Natural killer cell treated with Interleukin-12 subunit alpha and Interleukin-12 subunit beta and Interleukin-15 and Interleukin-18, amount 100 ng/mL, for 72 hours (primary cell): ENCODE measurements at regions not wholly inside any gene's neighbourhood (a gene's known extent, or its start where the extent isn't known, plus 50 kb on each side); places are given as distances from the start of the nearest gene placed in this dataset.
"Not testable (repeated sequence)": the region's sequence is repeated elsewhere in the genome, so short reads cannot be mapped to it uniquely, and the experiment has no call there.

Experiments used
- ATAC-seq, 2 donors: fragments of 150-1000 bp; cut with Tn5 transposase in 1 of 2; sonication (Bioruptor Pico), chemical (Tn5 transposase) in 1 of 2; 2 replicates each; pipeline ENCODE4 v1.10.0; 2021
- DNase-seq: peaks from one replicate; pipeline ENCODE4 v3.0.0; 2022; ENCODE audit warnings: low spot score
- H3K27ac Mint-ChIP-seq, 2 donors: 1 replicate in 1 of 2; 2 replicates in 1 of 2; pipeline ENCODE4 v1.8.0; 2022; ENCODE audit warnings: mixed read lengths in 2 of 2, mild to moderate bottlenecking in 1 of 2, moderate library complexity in 1 of 2
- H3K27me3 Mint-ChIP-seq, 2 donors: 1 replicate in 1 of 2; 2 replicates in 1 of 2; pipeline ENCODE4 v1.8.0; 2022; ENCODE audit warnings: mixed read lengths in 2 of 2
- H3K36me3 Mint-ChIP-seq: one replicate; pipeline ENCODE4 v1.8.0; 2022; ENCODE audit warnings: mixed read lengths
- H3K4me1 Mint-ChIP-seq, 2 donors: 1 replicate in 1 of 2; 2 replicates in 1 of 2; pipeline ENCODE4 v1.8.0; 2022; ENCODE audit warnings: low read depth in 2 of 2, mixed read lengths in 2 of 2, mild to moderate bottlenecking in 1 of 2
- H3K4me3 Mint-ChIP-seq: one replicate; pipeline ENCODE4 v1.8.0; 2022; ENCODE audit warnings: mixed read lengths
- H3K9me3 Mint-ChIP-seq: 2 replicates; pipeline ENCODE4 v1.8.0; 2022; ENCODE audit warnings: mixed read lengths

- peaks cover 12 to 15% of the 10 kb centered on the region in 2 donors for H3K27me3 Mint-ChIP-seq
- DNase-seq, H3K9me3 Mint-ChIP-seq, H3K27ac Mint-ChIP-seq, ATAC-seq, H3K4me3 Mint-ChIP-seq, H3K36me3 Mint-ChIP-seq, H3K4me1 Mint-ChIP-seq: not testable (repeated sequence)
These were observed 125.1 kb upstream of the RAB18 start for GRCh38 chr10:27379041-27379440.

GRCh38 chr10:27373566-27374160 lies 130.4 kb upstream of the RAB18 start:
- no peak overlapping the region for H3K4me3 Mint-ChIP-seq
- peaks cover 6 to 13% of the 10 kb centered on the region in 2 donors for H3K27me3 Mint-ChIP-seq
- no peaks in the 10 kb centered on the region for H3K9me3 Mint-ChIP-seq
- no peaks in the 10 kb centered on the region for H3K36me3 Mint-ChIP-seq
- no peaks in the 10 kb centered on the region for H3K4me1 Mint-ChIP-seq
- H3K27ac Mint-ChIP-seq = no peak overlapping the region
- no peak for DNase-seq
- ATAC-seq = no peak

DNA sequence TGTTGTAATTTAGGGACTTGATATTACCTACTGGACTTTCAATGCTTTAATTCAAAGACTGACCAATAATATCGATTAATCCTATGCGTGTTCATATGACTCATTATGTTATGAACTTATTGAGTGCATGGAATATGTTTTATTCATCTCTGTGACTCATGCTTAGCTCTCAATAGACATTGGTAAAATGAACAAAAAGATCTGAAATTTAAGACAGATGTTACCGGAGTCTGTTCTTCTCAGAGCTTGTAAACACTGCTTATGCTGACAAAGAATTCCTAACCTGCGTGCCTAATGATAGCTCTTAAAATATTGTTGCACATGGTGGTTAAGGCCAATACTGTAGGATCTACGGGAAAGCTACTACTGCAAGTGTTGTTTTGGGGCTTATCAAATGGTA lies 131.5 kb upstream of the ACBD5 start:
- no peaks in the 10 kb centered on the region for H3K4me1 Mint-ChIP-seq
- H3K9me3 Mint-ChIP-seq = no peaks in the 10 kb centered on the region
- no peak overlapping the region for H3K4me3 Mint-ChIP-seq
- no peak overlapping the region for H3K27ac Mint-ChIP-seq
- H3K27me3 Mint-ChIP-seq = peaks cover 6 to 16% of the 10 kb centered on the region in 2 donors
- ATAC-seq (no peak), DNase-seq (no peak)
- H3K36me3 Mint-ChIP-seq = no peaks in the 10 kb centered on the region

- H3K4me3 Mint-ChIP-seq, H3K27ac Mint-ChIP-seq, DNase-seq, H3K36me3 Mint-ChIP-seq, H3K9me3 Mint-ChIP-seq, H3K4me1 Mint-ChIP-seq, ATAC-seq: not testable (repeated sequence)
- peaks cover 6 to 16% of the 10 kb centered on the region in 2 donors for H3K27me3 Mint-ChIP-seq
These were observed 130.8 kb upstream of the ACBD5 start for GRCh38 chr10:27371375-27371774.

- Mint-ChIP-seq H3K4me3 (no peak overlapping the region), H3K27me3 (peaks cover 6 to 19% of the 10 kb centered on the region in 2 donors), H3K27ac (no peak overlapping the region), H3K4me1 (no peaks in the 10 kb centered on the region), H3K9me3 (no peaks in the 10 kb centered on the region), H3K36me3 (no peaks in the 10 kb centered on the region)
- no peak for ATAC-seq
- no peak for DNase-seq
These were observed 129.3 kb upstream of the ACBD5 start for GRCh38 chr10:27369880-27370279.

GRCh38 chr10:27368706-27369105 lies 128.1 kb upstream of the ACBD5 start:
- no peaks in the 10 kb centered on the region for H3K36me3 Mint-ChIP-seq
- H3K27me3 Mint-ChIP-seq = peaks cover 6 to 19% of the 10 kb centered on the region in 2 donors
- ATAC-seq (no peak), DNase-seq (no peak)
- H3K4me3 Mint-ChIP-seq = no peak overlapping the region
- no peaks in the 10 kb centered on the region for H3K4me1 Mint-ChIP-seq
- no peak overlapping the region for H3K27ac Mint-ChIP-seq
- H3K9me3 Mint-ChIP-seq = no peaks in the 10 kb centered on the region

- Mint-ChIP-seq H3K4me1 (no peaks in the 10 kb centered on the region), H3K9me3 (no peaks in the 10 kb centered on the region), H3K4me3 (no peak overlapping the region), H3K36me3 (no peaks in the 10 kb centered on the region), H3K27me3 (peaks cover 0 to 13% of the 10 kb centered on the region in 2 donors), H3K27ac (no peak overlapping the region)
- ATAC-seq (no peak), DNase-seq (no peak)
These were observed 126.2 kb upstream of the ACBD5 start for GRCh38 chr10:27366769-27367168.

GRCh38 chr10:27364028-27364427 lies 123.4 kb upstream of the ACBD5 start:
- H3K4me1 Mint-ChIP-seq = peaks cover 0 to 3% of the 10 kb centered on the region in 2 donors
- no peaks in the 10 kb centered on the region for H3K9me3 Mint-ChIP-seq
- no peaks in the 10 kb centered on the region for H3K36me3 Mint-ChIP-seq
- no peak overlapping the region for H3K27ac Mint-ChIP-seq
- ATAC-seq (no peak), DNase-seq (no peak)
- no peak overlapping the region for H3K4me3 Mint-ChIP-seq
- H3K27me3 Mint-ChIP-seq = peaks cover 0 to 10% of the 10 kb centered on the region in 2 donors

DNA sequence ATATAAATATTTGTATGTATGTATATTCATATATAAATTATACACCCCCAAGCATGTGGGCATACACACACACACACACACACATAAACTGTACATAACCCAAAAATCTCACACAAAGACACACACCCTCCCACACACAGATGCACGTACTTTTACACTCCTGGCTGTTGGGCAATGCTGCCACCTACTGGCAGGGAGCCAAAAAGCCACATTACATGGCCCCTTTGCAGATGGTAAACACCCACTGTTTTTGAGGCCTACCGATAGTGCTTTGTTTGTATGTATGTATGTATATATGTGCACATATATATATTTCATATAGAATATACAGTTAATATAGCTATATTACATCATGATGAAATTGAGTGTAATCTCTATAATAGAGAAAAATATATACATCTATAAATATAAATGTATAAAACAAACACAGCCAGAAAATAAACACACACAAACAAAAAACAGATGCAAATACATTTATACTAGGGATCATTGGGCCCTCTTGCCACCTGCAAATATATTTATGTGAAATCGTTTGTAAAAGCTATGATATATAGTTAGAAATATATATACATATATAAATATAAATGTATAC lies 120.1 kb upstream of the ACBD5 start:
- ATAC-seq (peak; percentile 82 to 86), DNase-seq (peak; percentile 78)
- Mint-ChIP-seq H3K36me3 (no peaks in the 10 kb centered on the region), H3K27ac (no peak overlapping the region), H3K4me3 (no peak overlapping the region), H3K4me1 (peaks cover 0 to 3% of the 10 kb centered on the region in 2 donors), H3K9me3 (no peaks in the 10 kb centered on the region), H3K27me3 (peaks cover 0 to 2% of the 10 kb centered on the region in 2 donors)

DNA sequence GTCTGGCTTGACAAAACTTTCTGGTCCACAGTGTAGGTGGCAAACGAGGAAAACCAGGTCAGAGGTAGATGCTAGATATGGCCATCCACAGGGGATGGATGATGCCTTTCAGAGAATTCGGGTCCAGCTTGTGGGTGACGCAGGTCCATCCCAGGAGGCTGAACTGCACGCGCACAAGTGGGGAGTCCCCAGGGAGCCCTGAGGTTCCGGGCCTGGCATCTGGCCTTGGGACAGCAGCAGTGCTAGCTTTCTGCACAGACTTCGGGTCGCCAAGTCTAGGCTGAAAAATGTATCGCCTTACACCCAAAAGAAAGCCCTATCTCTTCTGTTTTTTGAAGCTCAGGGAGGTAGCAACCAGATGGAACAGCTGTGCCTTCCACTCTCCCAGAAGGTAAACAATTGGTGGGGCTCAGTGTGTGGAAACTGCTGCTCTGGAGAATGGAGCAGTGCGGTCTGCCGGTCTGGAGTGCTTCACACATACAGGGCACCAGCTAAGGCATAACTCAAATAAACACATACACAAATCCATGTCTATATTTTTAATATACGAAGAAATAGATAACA lies 119.3 kb upstream of the ACBD5 start:
- Mint-ChIP-seq H3K4me1 (peaks cover under 1 to 3% of the 10 kb centered on the region in 2 donors), H3K9me3 (no peaks in the 10 kb centered on the region), H3K36me3 (no peaks in the 10 kb centered on the region), H3K4me3 (no peak overlapping the region), H3K27me3 (no peaks in the 10 kb centered on the region), H3K27ac (no peak overlapping the region)
- ATAC-seq = no peak
- no peak for DNase-seq

- Mint-ChIP-seq H3K4me3 (no peak overlapping the region), H3K36me3 (no peaks in the 10 kb centered on the region), H3K27ac (no peak overlapping the region), H3K9me3 (no peaks in the 10 kb centered on the region), H3K27me3 (peaks cover 3 to 5% of the 10 kb centered on the region in 2 donors), H3K4me1 (peaks cover 8 to 9% of the 10 kb centered on the region in 2 donors)
- DNase-seq = no peak
- ATAC-seq = no peak
These were observed 116.1 kb upstream of the ACBD5 start for GRCh38 chr10:27356738-27357137.

DNA sequence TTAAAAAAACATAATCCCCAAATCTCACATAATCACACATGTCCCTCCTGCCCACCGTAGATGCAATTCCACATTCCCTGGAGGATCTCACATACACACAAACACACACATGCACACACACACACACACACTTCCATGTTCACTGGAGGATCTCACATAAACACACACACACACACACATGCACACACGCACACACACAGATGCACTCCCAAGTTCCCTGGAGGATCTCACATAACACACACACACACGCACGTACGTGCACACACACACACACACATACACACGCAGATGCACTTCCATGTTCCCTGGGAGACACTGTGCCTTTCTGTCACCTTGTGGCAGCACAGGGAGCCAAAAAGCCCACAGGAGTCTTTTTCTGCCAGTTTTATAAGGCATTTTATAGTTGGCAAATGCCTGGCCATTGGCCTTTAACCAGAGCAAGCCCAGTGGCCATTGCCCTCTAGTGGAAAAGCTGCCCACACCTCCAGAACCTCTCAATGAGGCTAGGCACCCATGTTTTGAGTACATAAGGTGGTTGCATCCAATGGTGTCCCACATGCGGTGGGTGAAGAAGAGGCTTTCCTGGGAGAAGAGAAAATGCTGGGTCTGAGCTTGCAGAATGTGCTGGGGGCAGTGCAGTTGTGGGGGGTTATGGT lies 115.4 kb upstream of the ACBD5 start:
- no peak overlapping the region for H3K27ac Mint-ChIP-seq
- no peak overlapping the region for H3K4me3 Mint-ChIP-seq
- no peak for ATAC-seq
- H3K36me3 Mint-ChIP-seq = no peaks in the 10 kb centered on the region
- H3K9me3 Mint-ChIP-seq = no peaks in the 10 kb centered on the region
- peaks cover 4 to 6% of the 10 kb centered on the region in 2 donors for H3K27me3 Mint-ChIP-seq
- DNase-seq = no peak
- peaks cover 8 to 9% of the 10 kb centered on the region in 2 donors for H3K4me1 Mint-ChIP-seq

- not testable (repeated sequence) for H3K36me3 Mint-ChIP-seq, DNase-seq, H3K27me3 Mint-ChIP-seq, H3K9me3 Mint-ChIP-seq, H3K4me1 Mint-ChIP-seq
- H3K27ac Mint-ChIP-seq = peak overlapping the region; percentile 28 to 41
- peak overlapping the region; percentile 73 for H3K4me3 Mint-ChIP-seq
- ATAC-seq = peak; percentile 57 to 76
These were observed 114.2 kb upstream of the ACBD5 start for GRCh38 chr10:27354643-27355270.

GRCh38 chr10:27354100-27354499 lies 113.5 kb upstream of the ACBD5 start:
- H3K4me3 Mint-ChIP-seq = peak overlapping the region; percentile 73
- H3K27ac Mint-ChIP-seq = peak overlapping the region; percentile 28 to 41
- H3K9me3 Mint-ChIP-seq, H3K27me3 Mint-ChIP-seq, H3K4me1 Mint-ChIP-seq, DNase-seq, ATAC-seq, H3K36me3 Mint-ChIP-seq: not testable (repeated sequence)
